ENCODE measurements at regions not wholly inside any gene's neighbourhood (a gene's known extent, or its start where the extent isn't known, plus 50 kb on each side); places are given as distances from the start of the nearest gene placed in this dataset.

DNA sequence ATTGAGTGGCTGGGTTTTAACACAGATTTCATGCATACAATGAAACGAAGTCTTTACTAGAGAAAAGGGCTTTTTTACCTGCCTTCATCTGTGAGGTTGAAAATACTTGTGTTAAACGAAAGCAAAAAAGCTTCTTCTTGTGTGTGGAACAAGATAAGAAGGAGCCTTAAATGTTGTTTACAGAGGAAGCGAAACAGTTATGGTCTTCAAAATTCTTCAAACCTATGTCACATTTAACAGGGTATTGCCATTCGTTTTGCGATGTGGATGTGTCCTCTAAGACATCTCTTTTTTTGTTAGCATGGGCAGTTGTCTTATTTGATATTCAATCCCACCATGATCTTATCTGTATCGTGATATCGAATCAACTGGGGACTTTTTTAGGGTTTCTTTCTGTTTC, 532.6 kb downstream of the TMEM182 start:
- TF ChIP-seq, protein P1, sequence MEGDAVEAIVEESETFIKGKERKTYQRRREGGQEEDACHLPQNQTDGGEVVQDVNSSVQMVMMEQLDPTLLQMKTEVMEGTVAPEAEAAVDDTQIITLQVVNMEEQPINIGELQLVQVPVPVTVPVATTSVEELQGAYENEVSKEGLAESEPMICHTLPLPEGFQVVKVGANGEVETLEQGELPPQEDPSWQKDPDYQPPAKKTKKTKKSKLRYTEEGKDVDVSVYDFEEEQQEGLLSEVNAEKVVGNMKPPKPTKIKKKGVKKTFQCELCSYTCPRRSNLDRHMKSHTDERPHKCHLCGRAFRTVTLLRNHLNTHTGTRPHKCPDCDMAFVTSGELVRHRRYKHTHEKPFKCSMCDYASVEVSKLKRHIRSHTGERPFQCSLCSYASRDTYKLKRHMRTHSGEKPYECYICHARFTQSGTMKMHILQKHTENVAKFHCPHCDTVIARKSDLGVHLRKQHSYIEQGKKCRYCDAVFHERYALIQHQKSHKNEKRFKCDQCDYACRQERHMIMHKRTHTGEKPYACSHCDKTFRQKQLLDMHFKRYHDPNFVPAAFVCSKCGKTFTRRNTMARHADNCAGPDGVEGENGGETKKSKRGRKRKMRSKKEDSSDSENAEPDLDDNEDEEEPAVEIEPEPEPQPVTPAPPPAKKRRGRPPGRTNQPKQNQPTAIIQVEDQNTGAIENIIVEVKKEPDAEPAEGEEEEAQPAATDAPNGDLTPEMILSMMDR (IDR thresholded peaks at IDR 0.05): no peak
- TF ChIP-seq POLR2A (IDR thresholded peaks at IDR 0.05; ENCODE audit: low read depth): no peak
